HCEC 1CT (cell line): ENCODE measurements at regions not wholly inside any gene's neighbourhood (a gene's known extent, or its start where the extent isn't known, plus 50 kb on each side); places are given as distances from the start of the nearest gene placed in this dataset.
"Not testable (repeated sequence)": the region's sequence is repeated elsewhere in the genome, so short reads cannot be mapped to it uniquely, and the experiment has no call there.

Experiments
- DNase-seq: peaks from one replicate; pipeline ENCODE4 v3.0.0-alpha.2; 2017

DNA sequence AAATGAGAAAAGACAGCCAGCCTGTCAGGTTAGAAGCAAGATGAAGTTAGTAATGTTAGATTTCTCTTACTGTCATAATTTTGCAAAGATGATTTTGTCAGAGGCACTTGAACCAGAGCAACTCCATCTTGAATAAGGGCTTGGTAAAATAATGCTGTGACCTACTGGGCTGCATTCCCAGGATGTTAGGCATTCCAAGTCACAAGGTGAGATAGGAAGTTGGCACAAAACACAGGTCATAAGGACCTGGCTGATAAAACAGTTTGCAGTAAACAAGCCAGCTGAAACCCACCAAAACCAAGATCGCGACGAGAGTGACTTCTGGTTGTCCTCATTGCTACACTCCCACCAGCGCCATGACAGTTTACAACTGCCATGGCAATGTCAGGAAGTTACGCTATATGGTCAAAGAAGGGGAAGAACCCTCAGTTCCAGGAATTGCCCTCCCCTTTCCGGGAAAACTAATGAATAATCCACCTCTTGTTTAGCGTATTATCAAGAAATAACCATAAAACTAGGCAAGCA, 1313.5 kb upstream of the TMEM132C start:
- DNase-seq: no peak

DNA sequence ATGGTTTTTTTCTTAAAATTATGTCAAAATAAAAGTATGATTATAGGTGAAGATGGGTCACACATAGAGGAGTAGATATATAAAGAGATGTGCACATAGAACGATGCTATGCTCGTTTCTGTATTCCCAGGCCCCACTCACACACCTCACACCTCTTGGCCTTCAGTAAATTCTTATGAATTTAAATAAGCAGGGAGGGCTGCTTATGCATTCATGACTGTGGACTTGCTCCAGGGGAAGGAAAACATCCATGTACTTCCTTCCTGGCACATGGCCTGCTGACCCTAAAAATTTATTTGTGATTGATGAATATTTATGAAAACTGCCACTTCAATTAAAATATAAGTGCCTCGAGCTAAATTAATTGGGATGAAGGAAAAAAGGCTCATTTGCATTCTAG, 1306.7 kb upstream of the TMEM132C start:
- DNase-seq: no peak

DNA sequence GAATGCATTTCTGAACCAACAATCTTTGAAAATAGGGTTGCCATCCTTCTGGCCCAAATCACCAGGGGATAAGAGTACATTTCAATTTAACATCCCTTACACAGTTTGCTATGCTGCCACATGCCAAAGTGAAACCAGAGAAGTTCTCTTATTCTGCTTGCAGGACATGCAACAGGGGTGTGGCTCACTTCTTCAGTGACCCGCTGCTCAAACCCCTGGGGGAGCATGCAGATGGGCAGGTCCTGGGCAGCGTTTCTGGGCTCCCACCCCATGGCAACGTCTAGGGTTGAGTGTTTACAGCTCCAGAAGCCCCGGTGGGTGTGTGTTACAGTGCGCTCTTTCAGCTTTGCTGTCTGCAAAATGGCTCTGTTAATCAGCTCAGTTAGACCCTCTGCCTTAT, 1306.3 kb upstream of the TMEM132C start:
- no peak for DNase-seq

DNA sequence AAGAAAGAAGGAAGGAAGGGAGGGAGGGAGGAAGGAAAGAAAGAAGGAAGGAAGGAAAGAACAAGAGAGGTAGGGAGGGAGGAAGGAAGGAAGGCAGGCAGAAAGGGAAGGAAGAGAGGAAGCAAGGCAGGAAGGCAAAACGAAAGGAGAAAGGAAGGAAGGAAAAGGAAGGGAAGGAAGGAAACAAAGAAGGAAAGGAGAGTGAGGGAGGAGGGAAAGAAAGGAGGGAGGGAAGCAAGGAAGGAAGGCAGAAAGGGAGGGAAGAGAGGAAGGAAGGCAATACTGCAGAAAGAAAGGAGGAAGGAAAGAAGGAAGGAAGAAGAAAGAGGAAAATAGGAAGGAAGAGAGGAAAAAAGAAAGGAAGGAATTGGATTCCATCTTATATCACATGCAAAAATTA, 1303.1 kb upstream of the TMEM132C start:
- DNase-seq: no peak

DNA sequence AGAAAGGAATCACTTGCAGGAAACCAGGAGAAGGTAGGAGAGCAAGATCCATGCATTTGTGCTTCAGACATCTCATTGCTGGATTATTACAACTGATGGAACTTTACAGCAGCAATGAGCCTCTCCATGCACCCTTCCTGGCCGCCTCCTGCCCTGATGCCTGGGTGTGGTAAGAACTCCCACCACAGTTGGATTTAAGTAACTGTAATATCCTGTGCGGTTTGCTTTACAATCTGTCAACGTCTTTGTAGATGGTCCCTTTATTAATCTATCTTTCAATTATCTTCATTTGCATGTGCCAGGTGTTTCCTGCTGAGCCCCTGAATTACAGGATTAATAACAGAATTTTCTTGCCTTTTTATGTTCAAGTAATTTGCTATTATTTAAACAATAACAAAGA, 1300.5 kb upstream of the TMEM132C start:
- no peak for DNase-seq

- DNase-seq: no peak
Observed at GRCh38 chr12:126967152-126967551, 1299.8 kb upstream of the TMEM132C start.

DNA sequence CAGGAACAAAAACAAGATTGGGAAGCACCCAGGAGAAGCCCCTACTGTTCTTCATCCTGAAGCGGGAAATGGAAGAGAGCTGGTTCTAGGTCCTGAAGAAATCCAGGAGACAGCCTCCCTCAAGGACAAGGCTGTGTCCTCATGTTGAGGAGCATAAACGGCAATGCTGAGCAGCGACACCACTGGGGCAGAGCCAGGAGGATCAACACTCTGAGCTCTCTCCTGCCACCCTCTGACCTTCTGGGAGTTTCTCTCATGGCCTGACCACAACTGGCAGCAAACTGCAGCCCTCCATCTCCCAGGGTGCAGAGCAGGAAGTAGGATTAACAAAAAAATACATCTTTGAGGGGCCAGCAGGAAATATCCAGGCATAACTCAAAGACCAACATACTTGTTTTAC, 1292.2 kb upstream of the TMEM132C start:
- DNase-seq: no peak

DNA sequence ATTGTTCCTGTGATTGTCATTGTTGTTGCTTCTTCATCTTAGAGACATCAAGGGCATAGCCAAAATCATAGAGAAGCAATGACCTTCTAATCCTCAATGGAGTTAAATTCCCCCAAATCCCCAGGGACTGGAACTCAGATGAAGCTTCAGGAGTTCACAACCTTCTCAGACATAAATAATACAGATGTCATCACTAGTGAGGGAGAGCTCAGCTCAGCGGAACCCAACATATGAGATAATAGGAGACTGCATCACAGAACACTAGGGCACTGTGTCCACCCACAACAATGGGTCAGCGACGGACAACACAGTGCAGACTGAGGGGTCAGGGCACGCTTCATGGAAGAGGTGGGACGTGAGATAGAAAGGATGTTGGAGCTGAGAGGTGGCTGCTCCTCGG, 1290.4 kb upstream of the TMEM132C start:
- DNase-seq: no peak

DNA sequence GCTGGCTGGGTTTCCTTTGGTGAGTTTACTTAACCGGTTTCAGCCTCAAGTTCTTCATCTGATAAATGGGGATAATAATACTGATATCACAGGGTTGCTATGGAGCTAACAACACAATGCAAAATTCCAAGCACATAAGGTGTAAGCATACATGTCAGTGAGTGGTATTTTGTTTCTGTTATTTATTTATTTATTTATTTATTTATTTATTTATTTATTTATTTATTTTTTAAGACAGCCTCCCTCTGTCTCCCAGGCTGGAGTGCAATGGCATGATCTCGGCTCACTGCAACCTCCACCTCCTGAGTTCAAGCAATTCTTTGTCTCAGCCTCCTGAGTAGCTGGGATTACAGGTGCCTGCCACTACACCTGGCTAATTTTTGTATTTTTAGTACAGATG, 1287.4 kb upstream of the TMEM132C start:
- not testable (repeated sequence) for DNase-seq

- DNase-seq: no peak
Observed at GRCh38 chr12:126982707-126983106, 1284.3 kb upstream of the TMEM132C start.

DNA sequence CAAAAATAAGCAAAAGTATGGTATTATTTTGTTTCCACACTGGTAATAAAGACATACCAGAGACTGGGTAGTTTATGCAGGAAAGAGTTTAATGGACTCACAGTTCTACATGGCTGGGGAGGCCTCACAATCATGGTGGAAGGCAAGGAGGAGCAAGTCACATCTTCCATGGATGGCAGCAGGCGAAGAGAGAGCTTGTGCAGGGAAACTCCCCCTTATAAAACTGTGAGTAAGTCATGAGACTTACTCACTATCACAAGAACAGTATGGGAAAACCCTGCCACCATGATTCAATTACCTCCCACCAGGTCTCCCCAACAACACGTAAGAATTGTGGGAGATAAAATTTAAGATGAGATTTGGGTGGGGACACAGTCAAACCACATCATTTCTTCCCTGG, 1283.2 kb upstream of the TMEM132C start:
- not testable (repeated sequence) for DNase-seq

DNA sequence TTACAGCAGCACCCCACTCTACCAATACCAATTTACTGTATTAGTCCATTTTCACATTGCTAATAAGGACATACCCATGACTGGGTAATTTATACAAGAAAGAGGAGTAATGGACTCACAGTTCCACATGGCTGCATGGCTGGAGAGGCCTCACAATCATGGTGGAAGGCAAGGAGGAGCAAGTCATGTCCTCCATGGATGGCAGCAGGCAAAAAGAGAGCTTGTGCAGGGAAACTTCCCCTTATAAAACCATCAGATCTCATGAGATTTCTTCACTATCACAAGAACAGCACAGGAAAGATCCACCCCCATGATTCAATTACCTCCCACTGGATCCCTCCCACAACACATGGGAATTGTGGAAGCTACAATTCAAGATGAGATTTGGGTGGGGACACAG, 1281.3 kb upstream of the TMEM132C start:
- DNase-seq: not testable (repeated sequence)

DNA sequence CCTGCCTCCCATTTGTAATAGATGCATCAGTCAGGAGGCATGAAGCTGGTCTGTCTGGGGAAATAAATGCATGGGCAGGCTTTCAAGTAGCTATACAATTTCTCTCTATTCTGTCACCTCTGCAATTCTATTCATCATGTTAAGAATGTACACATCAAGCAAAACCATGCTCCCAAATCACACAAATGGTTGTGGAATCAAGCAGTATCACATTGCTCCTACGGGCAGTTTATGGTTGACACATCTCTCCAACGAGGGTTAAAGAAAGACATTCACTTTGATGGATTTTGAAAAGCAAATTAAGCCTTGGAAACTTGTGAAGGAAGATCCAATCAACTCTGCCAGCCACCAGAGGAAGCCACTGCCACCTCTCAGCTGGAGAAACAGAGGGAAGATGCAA, 1277.4 kb upstream of the TMEM132C start:
- DNase-seq: no peak

DNA sequence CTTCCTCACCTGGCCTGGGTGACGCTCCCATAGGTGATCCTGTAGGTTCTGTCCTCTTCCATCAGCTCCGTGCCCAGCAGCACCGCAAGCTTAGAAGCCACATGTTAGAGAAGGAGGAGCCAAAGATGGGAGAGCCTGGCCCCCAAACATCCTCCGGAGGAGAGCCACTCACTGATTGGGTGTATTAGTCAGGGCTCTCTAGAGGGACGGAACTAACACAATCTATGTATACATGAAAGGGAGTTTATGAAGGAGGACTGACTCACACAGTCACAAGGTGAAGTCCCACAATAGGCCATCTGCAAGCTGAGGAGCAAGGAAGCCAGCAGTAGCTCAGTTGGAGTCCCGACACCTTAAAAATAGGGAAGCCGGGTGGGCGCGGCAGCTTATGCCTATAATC, 1273.1 kb upstream of the TMEM132C start:
- DNase-seq: no peak

DNA sequence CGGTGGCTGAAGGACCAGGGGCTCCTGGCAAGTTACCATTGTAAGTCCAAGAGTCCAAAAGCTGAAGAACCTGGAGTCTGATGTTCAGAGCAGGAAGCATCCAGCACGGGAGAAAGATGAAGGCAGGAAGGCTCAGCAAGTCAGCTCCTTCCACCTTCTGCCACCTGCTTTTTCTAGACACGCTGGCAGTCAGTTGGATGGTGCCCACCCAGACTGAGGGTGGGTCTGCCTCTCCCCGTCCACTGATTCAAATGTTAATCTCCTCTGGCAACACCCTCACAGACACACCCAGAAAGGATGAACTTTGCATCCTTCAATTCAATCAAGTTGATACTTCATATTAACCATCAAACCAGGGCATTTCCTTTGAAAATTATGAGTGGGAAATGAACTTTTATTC, 1272.4 kb upstream of the TMEM132C start:
- no peak for DNase-seq

GRCh38 chr12:126998031-126998430, 1268.9 kb upstream of the TMEM132C start:
- no peak for DNase-seq

GRCh38 chr12:126998747-126999285, 1268.2 kb upstream of the TMEM132C start:
- DNase-seq: no peak

DNA sequence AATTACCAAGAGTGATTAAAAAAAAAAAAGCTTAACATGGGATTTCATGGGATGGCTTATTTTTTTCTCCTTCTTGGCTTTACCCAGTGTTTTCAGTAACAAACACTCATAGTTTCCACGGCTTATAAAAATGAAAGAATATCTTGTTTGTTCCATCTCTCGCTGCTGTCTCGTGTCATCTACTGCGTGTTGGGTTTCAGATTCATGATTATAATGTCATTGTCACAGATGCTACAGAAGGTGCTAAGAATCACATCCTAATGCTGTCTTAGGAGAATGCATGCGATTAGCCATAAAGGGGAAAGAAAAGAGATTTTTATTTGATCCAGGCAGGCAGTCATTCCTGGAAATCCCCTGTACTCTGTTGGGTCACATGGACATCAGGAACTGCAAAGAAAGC, 1267.6 kb upstream of the TMEM132C start:
- no peak for DNase-seq

- no peak for DNase-seq
Observed at GRCh38 chr12:127005406-127005805, 1261.6 kb upstream of the TMEM132C start.

DNA sequence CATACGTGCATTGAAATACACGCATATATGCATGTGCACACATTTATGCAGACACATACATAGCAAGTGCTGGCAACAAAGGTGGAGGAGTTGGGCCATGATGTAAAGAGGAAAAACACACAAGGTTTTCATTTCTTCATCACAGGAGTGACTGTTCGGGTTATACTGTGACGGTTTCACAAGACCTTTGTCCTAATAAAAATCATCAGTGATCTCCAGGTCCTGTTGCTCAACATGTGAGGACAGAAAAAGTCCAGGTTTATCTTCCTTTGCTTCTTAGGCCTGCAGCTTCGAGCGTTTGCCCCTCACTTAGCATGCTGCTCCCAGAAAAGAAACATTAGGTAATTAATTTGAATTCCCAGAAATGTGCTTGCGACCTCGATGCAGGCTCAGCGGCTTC, 1260.0 kb upstream of the TMEM132C start:
- no peak for DNase-seq

GRCh38 chr12:127008755-127009403, 1258.1 kb upstream of the TMEM132C start:
- DNase-seq: no peak

DNA sequence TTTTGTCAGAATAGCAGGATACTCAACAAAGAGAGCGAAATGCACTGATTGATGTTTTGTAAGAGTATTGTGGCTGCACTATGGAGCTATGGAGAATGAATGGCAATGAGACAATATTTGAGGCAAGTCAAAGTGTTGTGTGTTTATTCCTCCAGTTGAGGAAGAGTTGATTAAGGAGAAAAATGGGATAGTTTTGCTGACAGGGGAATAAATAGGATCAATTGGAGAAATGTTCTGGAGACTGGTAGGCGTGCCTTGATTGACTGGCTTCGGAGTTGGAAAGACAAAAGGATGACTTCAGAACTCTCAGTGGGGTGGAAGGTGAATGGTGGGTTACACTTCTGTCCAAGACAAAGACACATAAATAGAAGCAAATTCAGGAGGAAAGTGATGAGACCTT, 1254.9 kb upstream of the TMEM132C start:
- no peak for DNase-seq

GRCh38 chr12:127013197-127013596, 1253.8 kb upstream of the TMEM132C start:
- no peak for DNase-seq

DNA sequence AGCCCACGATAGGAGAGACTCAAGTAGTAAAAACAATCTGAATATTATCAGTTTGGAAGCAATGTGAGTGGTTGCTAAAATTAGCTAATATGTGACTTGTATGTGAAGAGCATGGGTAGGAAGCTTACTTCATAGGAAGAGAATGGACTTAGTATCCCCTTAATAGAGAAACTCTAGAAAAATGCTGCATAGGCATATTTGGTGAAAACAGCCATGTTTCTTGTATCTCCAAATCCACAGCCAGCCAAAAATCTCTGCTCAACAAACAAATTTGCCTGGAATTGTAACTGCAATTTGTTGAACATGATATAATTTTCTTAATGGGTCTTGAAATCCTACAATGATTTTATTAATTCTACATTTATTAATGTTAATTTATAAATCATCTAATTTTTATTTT, 1252.9 kb upstream of the TMEM132C start:
- no peak for DNase-seq

GRCh38 chr12:127024791-127025190, 1242.2 kb upstream of the TMEM132C start:
- DNase-seq: no peak
